GM12892 (cell line): ENCODE measurements at regions not wholly inside any gene's neighbourhood (a gene's known extent, or its start where the extent isn't known, plus 50 kb on each side); places are given as distances from the start of the nearest gene placed in this dataset.

Experiments
- DNase-seq: peaks from one replicate; pipeline ENCODE4 v3.0.0; 2011; ENCODE audit not compliant: insufficient read length
- FAIRE-seq: peaks from 2 replicates; lab custom pipeline; 2011; peaks lifted over from hg19 to GRCh38; lab: Jason Lieb, UNC
- POLR2A ChIP-seq: IDR thresholded peaks from 2 replicates; pipeline ENCODE4 v1.6.1; 2011; ENCODE audit warnings: low read depth, low read length, control low read depth
- POLR2AphosphoS5 ChIP-seq: IDR thresholded peaks from 2 replicates; pipeline ENCODE4 v1.6.1; 2011; ENCODE audit warnings: low read depth, low read length, control low read depth
- TAF1 ChIP-seq: IDR thresholded peaks from 2 replicates; pipeline ENCODE4 v1.6.1; 2011; ENCODE audit warnings: low read depth, mild to moderate bottlenecking, control low read depth, low read length, borderline replicate concordance

DNA sequence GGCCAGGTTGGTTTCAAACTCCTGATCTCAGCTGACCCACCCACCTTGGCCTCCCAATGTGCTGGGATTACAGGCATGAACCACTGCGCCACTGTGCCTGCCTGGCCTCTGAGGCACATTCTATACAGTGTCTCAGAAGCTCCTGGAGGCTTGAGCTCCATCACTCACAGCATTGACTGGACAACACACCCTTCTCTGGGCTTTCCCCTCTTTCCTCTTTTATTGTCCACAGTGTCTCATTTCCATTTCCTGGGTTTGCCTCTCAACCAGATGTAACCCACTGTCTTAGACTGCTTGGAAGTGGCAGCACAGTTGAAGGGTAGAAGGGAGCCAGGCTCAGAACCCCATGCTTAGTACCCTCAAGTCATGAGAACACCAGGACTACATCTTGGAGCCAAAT, 208.1 kb downstream of the MTX2 start:
- FAIRE-seq: no peak
- TF ChIP-seq TAF1 (no peak), POLR2AphosphoS5 (no peak), POLR2A (no peak)
- DNase-seq: no peak

DNA sequence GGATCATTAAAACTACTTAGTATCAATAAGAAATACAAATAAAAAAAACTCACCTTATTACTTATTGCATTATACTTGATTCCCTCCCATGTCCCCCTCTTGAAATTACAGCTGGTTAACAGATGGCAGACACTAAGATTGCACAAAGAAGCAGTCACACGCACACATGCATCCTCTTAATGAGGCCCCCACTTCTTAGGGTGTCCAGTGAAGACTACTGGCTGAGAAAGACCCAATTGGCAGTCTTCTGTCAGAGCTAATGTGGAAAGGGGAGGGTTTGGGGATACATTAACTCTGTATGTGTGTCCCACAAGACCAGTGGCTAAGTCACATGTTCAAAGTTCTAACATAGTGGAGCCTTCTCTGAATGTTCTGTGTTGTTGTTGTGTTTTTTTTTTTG, 210.7 kb downstream of the MTX2 start:
- FAIRE-seq: no peak
- TF ChIP-seq POLR2A (no peak), POLR2AphosphoS5 (no peak), TAF1 (no peak)
- DNase-seq: no peak

DNA sequence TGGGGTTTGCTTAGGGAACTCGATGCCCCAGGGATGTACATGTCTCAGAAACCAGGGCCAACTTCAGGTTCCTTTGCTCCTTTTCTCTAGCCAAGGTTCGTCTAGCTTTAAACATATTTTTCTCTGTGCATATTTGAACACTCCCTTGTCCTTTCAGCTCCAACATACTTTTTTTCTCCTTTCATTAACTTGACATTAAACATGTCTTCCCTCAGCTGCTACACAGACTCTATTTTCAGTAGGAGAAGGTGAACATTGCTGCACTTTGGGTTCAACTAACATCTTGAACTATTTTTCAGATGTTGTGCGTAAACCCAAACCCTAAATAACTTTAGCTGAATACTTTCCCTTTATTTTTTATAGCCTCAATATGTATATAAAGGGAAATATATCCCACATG, 212.9 kb downstream of the MTX2 start:
- no peak for TF ChIP-seq POLR2A
- TF ChIP-seq TAF1: no peak
- TF ChIP-seq POLR2AphosphoS5: no peak
- FAIRE-seq (no peak), DNase-seq (no peak)

DNA sequence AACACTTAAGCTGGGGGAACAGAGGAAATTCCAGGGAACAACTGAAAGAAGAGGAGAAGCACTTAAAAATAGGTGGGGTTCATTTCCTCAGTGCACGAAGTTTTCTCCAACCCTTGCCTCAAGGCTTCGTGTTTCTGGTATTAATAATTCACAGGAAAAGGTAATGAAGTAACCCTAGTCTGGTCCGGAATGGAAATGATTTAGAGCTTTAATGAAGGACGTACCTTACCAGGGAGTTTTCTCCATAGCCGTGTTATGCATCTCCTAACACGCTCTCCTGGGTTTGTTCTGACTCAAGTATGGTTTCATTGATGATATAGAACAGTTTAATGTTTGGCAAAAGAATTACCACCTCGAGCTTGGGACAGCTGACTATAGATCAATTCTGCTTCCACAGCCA, 214.2 kb downstream of the MTX2 start:
- FAIRE-seq (no peak), DNase-seq (no peak)
- no peak for TF ChIP-seq POLR2AphosphoS5
- TF ChIP-seq TAF1: no peak
- TF ChIP-seq POLR2A: no peak

DNA sequence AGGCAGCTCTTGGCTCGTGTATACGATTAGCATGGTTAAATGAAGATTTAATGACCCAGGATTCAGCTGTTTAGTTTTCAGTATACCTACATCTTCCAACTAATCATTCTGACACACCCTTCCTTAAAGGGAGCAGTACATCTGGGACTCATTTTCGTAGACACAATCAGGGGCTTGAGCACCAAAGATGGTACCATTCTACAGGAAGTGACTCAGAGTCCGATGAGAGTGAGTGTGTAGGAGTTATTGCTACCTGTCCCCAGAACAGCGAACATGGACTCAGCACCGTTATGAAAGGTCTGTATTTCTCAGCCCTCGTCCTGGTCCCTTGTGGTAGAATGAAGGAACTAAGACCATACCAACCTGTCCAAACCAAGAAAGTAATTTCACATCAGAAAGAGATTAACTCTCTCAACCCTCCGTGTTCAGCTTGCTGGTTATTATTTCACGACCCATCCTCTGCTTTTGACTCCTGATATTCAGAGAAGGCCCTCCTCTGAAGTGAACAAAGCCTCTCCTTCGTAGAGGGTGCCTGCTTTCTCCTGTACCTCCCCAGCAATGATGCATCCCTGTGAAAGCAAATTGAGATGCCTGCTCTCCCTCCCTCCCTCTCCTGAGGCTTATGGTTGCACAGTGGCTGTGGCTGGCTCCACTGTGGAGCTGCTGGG, 214.8 kb downstream of the MTX2 start:
- TF ChIP-seq POLR2AphosphoS5 (no peak), POLR2A (no peak), TAF1 (no peak)
- no peak for FAIRE-seq
- no peak for DNase-seq

DNA sequence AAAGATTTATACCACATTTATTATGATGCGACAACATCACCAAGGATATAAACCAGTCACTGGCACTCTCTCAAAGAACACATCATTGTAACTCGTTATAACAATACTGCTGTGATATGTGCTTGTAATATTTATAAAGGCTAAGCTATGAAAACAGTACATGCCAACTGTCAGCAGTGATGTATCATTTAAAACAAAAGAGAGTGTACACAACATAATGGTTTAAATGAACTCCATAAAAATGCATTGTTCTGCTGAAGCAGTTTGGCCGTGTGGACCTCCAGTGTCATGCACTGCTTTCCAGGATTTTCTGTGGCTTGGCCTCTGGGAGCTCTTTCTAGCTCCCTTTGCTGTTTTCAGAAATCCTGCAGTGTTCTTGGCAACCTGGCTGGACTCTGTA, 215.6 kb downstream of the MTX2 start:
- FAIRE-seq: no peak

DNA sequence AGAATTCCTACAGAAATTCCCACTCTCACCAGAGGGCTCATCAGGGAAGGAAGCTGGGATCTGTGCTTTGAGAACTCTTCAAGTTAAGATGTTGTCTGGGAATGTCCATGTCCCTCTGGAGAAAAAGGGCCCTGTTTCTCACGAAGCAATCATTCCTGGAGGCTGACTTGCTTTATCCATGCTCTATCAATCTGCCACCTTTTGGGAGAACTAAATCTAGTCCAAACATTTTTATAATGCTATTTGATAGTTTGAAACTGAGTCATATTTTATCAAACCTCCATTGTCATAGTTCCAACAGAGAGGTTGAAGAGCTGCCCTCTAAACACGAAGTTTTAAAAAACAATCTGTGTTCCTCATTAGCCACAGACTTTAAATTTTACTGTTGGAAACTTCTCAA, 219.2 kb downstream of the MTX2 start:
- FAIRE-seq (no peak), DNase-seq (no peak)
- TF ChIP-seq POLR2AphosphoS5 (no peak), TAF1 (no peak), POLR2A (no peak)

More for the DNA sequence above, 215.6 kb downstream of the MTX2 start:
- no peak for DNase-seq
- no peak for TF ChIP-seq POLR2A
- no peak for TF ChIP-seq TAF1
- TF ChIP-seq POLR2AphosphoS5: no peak

DNA sequence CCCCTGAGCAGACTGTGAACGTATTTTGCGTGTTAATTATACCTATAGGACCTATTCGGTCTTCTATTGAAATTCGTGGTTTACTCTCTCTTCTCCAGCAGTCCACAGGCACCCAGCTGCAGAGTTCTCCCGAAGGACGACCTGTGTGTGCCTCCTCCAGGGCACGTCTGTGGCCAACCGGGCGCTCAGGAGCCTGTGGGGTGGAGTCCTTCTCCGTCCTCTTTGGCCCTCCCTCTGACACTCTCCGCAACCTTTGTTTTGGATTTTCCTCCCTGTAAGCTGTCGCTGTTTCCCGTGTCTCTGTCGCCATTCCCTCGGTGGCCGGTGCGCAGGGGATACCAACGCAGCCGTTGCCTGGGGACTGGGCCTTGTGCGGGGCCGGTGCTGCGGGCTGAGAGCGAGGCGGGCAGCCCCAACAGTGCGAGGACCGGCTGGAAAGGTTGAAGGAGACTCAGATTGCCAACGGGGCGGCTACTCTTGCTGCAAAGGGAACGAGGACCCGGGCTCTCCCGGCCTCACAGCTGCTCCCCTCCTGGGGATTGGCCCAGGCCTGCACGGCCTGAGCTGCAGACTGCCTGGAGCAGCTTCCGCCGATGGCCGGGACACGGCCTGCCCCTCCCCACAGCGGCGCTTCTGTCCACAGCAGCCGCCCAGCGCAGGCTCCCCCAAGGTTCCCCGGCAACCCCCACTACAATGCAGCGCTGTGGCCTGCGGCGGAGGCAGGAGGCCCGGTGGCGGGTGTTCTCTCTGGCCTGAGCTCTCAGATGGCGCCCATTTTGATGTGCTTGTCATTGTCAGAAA, 221.0 kb downstream of the MTX2 start:
- TF ChIP-seq POLR2AphosphoS5 (no peak), POLR2A (no peak), TAF1 (no peak)
- no peak for FAIRE-seq
- no peak for DNase-seq

DNA sequence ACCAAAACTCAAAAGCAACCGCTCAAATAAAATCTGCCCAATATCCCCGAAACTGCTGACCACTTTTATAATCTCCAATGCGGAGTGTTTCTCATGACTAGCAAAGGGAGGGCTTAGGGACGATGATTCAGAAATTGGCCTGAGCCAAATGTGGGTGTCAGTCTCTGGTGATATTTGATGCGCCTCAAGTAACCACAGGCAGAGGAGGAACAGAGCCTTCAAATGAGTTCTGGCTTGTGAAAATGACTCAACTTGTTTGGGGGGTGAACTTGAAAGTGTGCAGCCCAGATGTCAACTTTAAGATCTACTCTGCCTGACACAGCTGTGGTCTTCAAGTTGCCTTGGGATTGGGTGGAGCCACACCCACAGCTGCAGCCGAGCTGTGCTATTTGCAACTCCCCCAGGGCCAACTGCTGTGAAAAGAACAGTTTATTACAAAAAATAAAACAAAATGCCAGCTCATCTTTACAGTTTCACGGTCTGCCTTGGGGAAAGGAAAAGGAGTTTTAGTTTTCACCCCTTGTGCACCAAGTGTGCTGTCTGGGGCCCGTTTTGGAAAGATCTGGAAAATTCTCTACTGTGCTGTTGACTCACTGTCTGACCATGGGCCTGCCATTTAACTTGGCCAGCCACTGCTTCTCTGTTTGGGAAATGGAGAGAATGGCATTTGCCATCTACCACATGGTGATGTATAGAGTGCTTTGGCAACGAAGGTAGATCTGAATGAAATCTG, 222.1 kb downstream of the MTX2 start:
- TF ChIP-seq POLR2A: no peak
- TF ChIP-seq TAF1: no peak
- TF ChIP-seq POLR2AphosphoS5: no peak
- DNase-seq: peak; percentile 40
- peak; percentile 83 for FAIRE-seq

DNA sequence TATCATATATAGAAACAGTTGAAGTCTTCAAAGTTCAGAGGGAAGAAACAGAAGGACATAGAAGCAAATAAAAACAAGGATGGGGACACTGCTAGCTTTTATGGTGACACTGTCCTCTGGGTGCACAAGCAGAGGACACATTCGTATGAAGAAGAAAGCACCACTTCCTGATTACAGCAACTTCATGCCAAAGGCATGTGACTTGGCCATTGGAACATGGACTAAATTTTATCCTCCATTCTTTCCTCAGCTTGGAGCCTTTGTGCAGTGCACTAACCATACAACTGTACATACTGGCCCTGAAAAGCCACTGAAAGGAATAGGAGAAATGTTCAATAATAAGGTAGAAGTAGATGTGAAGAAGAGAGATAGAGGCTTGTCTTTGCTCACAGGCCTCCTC, 223.3 kb downstream of the MTX2 start:
- no peak for TF ChIP-seq TAF1
- no peak for TF ChIP-seq POLR2AphosphoS5
- no peak for TF ChIP-seq POLR2A
- no peak for FAIRE-seq

DNA sequence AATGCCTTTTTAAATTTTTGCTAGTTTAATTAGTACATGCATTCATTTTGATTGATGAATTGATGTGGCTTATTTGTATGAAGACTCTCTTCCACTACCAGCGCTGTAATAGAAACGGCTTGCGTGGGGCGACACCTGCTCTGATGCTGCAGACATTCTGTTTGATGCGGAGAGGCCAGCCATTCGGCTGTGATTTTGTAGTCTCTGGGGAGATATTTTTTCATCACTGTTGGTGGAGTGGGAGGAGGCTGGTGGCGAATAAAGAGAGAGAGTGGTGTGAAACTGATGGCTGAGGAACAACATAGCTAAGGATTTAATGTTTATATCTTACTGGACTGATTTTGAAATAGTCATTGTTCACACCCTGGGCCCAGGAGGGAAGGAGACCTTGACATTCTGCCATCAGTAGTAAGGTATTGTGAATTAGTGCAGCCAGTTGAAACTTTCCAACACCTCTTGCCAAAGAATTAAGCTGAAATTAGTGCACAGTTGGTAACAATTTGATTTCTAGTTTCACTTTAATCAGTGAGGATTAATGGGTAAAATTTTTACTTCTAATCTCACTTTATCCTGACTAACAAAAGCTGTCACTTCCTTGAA, 224.1 kb downstream of the MTX2 start:
- DNase-seq: no peak
- FAIRE-seq: no peak
- TF ChIP-seq POLR2AphosphoS5 (no peak), POLR2A (no peak), TAF1 (no peak)

More for the DNA sequence above, 223.3 kb downstream of the MTX2 start:
- no peak for DNase-seq
